ENCODE measurements at regions not wholly inside any gene's neighbourhood (a gene's known extent, or its start where the extent isn't known, plus 50 kb on each side); places are given as distances from the start of the nearest gene placed in this dataset.

GRCh38 chr5:57960569-57960968 lies 478.0 kb upstream of the ACTBL2 start:
- Histone ChIP-seq H3K27me3 (ENCODE audit: control insufficient read depth, low read length) (no peaks in the 10 kb centered on the region), H3K9me3 (ENCODE audit: control insufficient read depth, insufficient read depth, low read length) (no peaks in the 10 kb centered on the region), H3K36me3 (ENCODE audit: control insufficient read depth, low read length) (no peaks in the 10 kb centered on the region), H3K27ac (ENCODE audit: low read depth, low read length) (no peak overlapping the region), H3K79me2 (ENCODE audit: control insufficient read depth, low read length) (no peaks in the 10 kb centered on the region), H3K9me2 (replicated peaks; ENCODE audit: control insufficient read depth, low read length) (no peaks in the 10 kb centered on the region), H3K4me2 (ENCODE audit: low read length) (no peak overlapping the region), H3K4me3 (ENCODE audit: low read length) (no peak overlapping the region), H3F3A (ENCODE audit: control insufficient read depth, insufficient read depth) (no peaks in the 10 kb centered on the region), H3K4me1 (ENCODE audit: control insufficient read depth, low read length) (no peaks in the 10 kb centered on the region), H4K20me1 (ENCODE audit: control insufficient read depth, insufficient read depth, low read depth, low read length) (no peaks in the 10 kb centered on the region)
- TF ChIP-seq EZH2phosphoT487 (IDR thresholded peaks at IDR 0.05; ENCODE audit: borderline replicate concordance, low read length) (no peak), CTCF (IDR thresholded peaks at IDR 0.05; ENCODE audit: low read depth, low read length, poor library complexity, severe bottlenecking) (no peak)

GRCh38 chr5:57956636-57957035 lies 474.0 kb upstream of the ACTBL2 start:
- Histone ChIP-seq H3K9me3 (ENCODE audit: control insufficient read depth, insufficient read depth, low read length) (no peaks in the 10 kb centered on the region), H3K4me2 (ENCODE audit: low read length) (no peak overlapping the region), H3K36me3 (ENCODE audit: control insufficient read depth, low read length) (no peaks in the 10 kb centered on the region), H4K20me1 (ENCODE audit: control insufficient read depth, insufficient read depth, low read depth, low read length) (no peaks in the 10 kb centered on the region), H3K9me2 (replicated peaks; ENCODE audit: control insufficient read depth, low read length) (no peaks in the 10 kb centered on the region), H3K27ac (ENCODE audit: low read depth, low read length) (no peak overlapping the region), H3K4me1 (ENCODE audit: control insufficient read depth, low read length) (no peaks in the 10 kb centered on the region), H3F3A (ENCODE audit: control insufficient read depth, insufficient read depth) (no peaks in the 10 kb centered on the region), H3K27me3 (ENCODE audit: control insufficient read depth, low read length) (no peaks in the 10 kb centered on the region), H3K79me2 (ENCODE audit: control insufficient read depth, low read length) (no peaks in the 10 kb centered on the region), H3K4me3 (ENCODE audit: low read length) (no peak overlapping the region)
- no peak for TF ChIP-seq CTCF (IDR thresholded peaks at IDR 0.05; ENCODE audit: low read depth, low read length, poor library complexity, severe bottlenecking)
- TF ChIP-seq EZH2phosphoT487 (IDR thresholded peaks at IDR 0.05; ENCODE audit: borderline replicate concordance, low read length): no peak

- H3K4me1 ChIP-seq (ENCODE audit: control insufficient read depth, low read length): no peaks in the 10 kb centered on the region
- H3F3A ChIP-seq (ENCODE audit: control insufficient read depth, insufficient read depth): no peaks in the 10 kb centered on the region
- no peak overlapping the region for H3K4me2 ChIP-seq (ENCODE audit: low read length)
- TF ChIP-seq EZH2phosphoT487 (IDR thresholded peaks at IDR 0.05; ENCODE audit: borderline replicate concordance, low read length) (no peak), CTCF (IDR thresholded peaks at IDR 0.05; ENCODE audit: low read depth, low read length, poor library complexity, severe bottlenecking) (no peak)
- H3K36me3 ChIP-seq (ENCODE audit: control insufficient read depth, low read length): no peaks in the 10 kb centered on the region
- H3K9me3 ChIP-seq (ENCODE audit: control insufficient read depth, insufficient read depth, low read length): no peaks in the 10 kb centered on the region
- H4K20me1 ChIP-seq (ENCODE audit: control insufficient read depth, insufficient read depth, low read depth, low read length): no peaks in the 10 kb centered on the region
- H3K9me2 ChIP-seq (replicated peaks; ENCODE audit: control insufficient read depth, low read length): no peaks in the 10 kb centered on the region
- H3K27me3 ChIP-seq (ENCODE audit: control insufficient read depth, low read length): no peaks in the 10 kb centered on the region
- H3K27ac ChIP-seq (ENCODE audit: low read depth, low read length): no peak overlapping the region
- no peak overlapping the region for H3K4me3 ChIP-seq (ENCODE audit: low read length)
- H3K79me2 ChIP-seq (ENCODE audit: control insufficient read depth, low read length): no peaks in the 10 kb centered on the region
Observed at GRCh38 chr5:57955511-57955910, 472.9 kb upstream of the ACTBL2 start.

- Histone ChIP-seq H3F3A (ENCODE audit: control insufficient read depth, insufficient read depth) (no peaks in the 10 kb centered on the region), H3K9me3 (ENCODE audit: control insufficient read depth, insufficient read depth, low read length) (no peaks in the 10 kb centered on the region), H3K4me3 (ENCODE audit: low read length) (no peak overlapping the region), H4K20me1 (ENCODE audit: control insufficient read depth, insufficient read depth, low read depth, low read length) (no peaks in the 10 kb centered on the region), H3K36me3 (ENCODE audit: control insufficient read depth, low read length) (no peaks in the 10 kb centered on the region), H3K27ac (ENCODE audit: low read depth, low read length) (no peak overlapping the region), H3K4me2 (ENCODE audit: low read length) (no peak overlapping the region), H3K79me2 (ENCODE audit: control insufficient read depth, low read length) (no peaks in the 10 kb centered on the region), H3K9me2 (replicated peaks; ENCODE audit: control insufficient read depth, low read length) (no peaks in the 10 kb centered on the region), H3K4me1 (ENCODE audit: control insufficient read depth, low read length) (no peaks in the 10 kb centered on the region), H3K27me3 (ENCODE audit: control insufficient read depth, low read length) (no peaks in the 10 kb centered on the region)
- TF ChIP-seq CTCF (IDR thresholded peaks at IDR 0.05; ENCODE audit: low read depth, low read length, poor library complexity, severe bottlenecking) (no peak), EZH2phosphoT487 (IDR thresholded peaks at IDR 0.05; ENCODE audit: borderline replicate concordance, low read length) (no peak)
Observed at GRCh38 chr5:57953792-57954191, 471.2 kb upstream of the ACTBL2 start.

Data from DOHH2 (cell line).